ENCODE measurements at regions not wholly inside any gene's neighbourhood (a gene's known extent, or its start where the extent isn't known, plus 50 kb on each side); places are given as distances from the start of the nearest gene placed in this dataset.

DNA sequence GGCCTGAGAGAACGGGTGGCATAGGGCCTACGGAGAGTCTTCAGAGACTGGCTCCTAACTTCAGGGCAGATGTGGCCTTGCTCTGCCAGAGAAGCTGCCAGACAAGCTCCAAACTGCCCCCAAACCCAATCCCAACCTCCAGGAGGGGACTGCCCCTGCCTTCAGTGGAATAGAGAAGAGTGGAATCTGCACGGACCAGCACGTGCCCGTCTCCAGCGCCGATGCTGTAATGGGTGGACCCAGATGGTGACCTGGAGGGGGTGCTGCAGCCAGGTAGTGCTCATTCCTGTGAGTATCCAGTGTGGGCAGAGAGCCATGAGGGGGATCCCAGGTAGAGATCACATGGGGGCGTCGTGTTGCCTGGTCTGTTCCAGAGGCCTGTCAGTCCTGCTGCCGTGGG is 73.2 kb upstream of the NKX1-1 start:
- no peak for DNase-seq (ENCODE audit: low read depth in 1 of 2, low spot score in 1 of 2)

DNA sequence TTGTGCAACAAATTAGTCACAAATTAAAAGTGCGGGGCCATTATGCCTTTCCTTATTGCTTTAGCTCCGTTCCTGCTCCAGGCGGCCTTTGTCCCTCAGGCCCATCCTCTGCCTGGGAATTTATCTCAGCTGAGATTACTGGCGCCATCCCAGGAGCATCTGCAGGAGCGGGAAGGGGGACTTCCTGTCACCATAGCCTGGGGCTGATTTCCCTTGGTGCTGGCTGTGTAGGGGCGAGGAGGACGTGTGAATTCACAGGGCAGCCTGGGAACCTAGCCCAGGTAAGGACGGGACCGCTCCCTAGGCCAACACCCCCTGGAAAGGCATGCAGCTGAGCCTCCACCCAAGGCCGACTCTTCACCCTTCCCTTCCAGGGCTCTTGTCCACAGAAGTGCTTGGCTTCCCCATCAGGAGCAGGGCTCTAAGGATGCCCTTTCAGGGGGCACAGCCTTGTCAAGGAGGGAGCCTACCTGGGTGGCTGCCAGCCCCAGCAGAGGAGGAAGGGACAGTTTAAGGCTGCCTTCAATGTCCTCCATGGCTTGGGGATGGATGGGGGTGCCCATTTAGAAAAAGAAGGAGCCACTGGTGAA is 72.6 kb upstream of the NKX1-1 start:
- DNase-seq (ENCODE audit: low read depth in 1 of 2, low spot score in 1 of 2): no peak

DNA sequence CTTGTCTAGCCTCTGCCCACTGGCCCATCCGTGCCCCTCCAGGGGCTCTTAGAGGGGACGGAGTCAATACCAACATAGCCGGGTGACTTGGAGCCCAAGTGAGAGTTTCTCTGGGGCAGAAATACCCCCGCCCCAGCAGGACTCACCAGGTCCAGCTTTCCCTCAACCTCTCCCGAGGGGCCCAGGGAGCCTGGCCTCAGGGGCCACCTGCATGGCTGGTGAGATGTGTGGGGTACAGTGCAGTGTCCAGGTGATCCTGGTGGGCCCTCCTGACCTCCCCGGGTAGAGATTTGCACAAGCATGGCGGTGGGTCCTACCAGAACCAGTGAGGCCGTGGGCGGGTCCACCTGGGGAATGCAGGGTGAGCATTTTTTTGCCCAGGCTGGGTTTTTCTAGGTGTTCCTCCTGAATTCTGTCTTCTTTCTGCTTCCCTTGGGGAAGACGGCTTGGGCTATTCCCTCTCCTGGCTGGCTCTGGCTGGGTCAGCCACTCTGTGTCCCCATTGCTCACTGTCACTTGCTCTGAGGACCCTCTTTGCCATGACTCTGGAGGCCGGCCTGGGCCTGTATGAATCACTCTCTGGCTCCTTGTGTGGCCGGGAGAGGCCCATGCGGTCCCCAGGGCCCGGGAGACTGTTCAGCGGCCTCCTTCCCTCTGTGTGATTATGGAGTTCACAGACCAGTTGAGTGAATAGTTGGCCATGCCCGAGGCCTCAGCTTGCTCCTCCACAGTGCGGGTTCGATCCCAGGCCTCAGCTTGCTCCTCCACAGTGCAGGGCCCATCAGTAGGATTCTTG is 71.0 kb upstream of the NKX1-1 start:
- DNase-seq (ENCODE audit: low read depth in 1 of 2, low spot score in 1 of 2): no peak

DNA sequence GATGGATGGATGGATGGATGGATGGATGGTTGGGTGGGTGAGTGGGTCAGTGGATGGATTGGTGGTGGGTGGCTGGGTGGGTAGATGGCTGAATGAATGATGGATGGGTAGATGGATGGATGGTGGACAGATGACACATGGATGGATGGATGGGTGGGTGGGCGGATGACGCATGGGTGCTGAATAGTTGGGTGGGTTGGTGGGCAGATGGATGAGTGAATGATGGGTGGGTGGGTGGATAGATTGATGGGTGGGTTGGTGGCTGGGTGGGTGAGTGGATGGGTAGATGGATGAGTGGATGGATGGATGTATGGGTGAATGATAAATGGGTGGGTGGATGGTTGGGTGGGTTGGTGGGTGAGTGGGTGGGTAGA is 69.9 kb upstream of the NKX1-1 start:
- no peak for DNase-seq (ENCODE audit: low read depth in 1 of 2, low spot score in 1 of 2)

DNA sequence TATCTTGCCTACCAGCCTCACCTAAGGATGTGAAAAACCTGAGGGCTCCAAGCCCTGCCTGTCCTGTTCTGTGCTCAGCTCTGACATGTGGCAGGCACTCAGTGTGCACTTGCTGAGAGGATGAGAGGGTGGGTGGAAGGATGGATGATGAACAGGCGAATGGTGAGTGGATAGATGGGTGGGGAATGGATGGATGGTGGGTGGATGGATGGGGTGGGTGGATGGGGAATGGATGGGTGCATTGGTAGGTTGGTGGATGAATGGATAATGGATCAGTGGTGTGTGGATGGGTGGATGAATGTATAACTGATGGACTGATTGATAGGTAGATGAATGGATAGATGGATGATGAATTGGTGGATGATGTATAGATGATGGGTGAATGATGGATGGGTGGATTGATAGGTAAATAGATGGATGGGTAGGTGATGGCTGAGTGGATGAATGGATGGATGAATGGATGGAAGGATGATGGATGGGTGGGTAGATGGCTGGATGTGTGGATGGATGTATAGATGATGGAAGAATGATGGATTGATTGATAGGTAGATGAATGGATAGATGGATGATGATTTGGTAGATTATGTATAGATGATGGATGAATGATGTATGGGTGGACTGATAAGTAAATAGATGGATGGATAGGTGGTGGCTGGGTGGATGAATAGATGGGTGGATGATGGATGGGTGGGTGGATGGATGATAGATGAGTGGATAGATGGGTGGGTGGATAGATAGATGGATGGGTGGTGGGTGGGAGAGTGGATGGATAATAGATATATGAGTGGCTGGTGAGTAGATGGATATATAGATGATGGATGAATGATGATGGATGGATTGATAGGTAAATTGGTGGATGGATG is 69.3 kb upstream of the NKX1-1 start:
- DNase-seq (ENCODE audit: low read depth in 1 of 2, low spot score in 1 of 2): no peak

DNA sequence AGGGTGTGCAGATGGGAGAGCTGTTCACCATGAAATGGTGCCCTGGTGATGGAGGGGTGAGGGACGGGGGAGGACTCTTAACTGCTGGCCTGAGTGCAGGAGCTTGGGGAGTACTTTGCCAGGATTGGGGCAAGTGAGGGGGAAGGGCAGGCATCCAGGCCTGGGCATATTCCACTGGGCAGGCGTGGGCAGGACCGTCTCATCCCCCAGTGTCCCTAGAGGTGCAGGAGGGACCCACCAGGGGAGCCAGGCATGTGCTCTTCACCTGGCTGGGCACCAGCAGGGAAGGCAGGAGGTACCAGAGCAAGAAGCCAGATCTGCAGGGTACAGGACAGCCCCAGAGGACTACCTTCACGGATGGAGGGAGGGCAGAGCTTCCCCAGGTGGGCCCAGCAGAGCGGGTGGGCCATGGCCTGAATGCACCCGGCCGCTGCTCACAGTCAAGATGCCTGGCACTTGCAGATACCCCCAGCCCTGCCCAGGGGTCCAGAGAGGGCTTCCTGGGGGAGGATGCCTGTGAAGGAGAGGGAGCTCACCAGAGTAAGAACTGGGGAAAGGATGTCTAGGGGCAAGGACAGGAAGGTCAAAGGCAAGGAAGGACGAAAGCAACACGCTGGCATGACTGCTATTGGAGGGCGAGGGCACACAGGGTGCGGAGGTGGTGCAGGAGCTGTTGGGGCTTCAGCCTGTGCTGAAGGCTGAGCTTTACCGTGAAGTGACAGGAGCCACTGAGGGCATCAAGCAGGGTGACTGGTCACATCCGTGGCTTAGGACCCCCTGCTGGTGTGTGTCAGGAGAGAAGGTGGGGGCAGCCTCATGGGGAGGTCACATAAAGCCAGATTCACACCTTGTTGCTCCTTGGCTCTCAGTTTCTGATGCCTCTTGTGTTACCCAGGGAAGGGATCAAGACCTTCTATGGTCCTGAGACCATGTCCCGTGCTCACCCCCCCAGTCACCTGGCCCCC is 68.2 kb upstream of the NKX1-1 start:
- DNase-seq (ENCODE audit: low read depth in 1 of 2, low spot score in 1 of 2): no peak

DNA sequence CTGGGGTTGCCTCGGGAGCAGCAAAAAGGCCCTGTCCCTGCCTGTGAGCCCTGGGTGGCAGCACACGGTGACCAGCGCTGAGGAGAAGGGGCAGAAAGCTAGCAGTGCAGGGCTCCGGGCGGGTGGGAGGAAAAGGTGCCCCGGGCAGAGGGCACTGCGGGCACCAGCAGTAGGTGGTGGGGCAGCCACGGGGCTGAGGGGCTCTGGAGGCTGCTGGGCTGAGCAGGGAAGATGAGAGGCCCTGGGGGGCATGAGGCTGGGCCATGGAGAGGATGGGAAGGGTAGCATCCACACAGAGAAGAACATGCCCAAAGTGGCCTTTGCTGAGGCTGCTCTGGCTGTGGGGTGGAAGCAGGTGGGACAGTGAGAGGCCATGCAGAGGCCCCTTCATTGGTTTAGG is 67.5 kb upstream of the NKX1-1 start:
- DNase-seq (ENCODE audit: low read depth in 1 of 2, low spot score in 1 of 2): no peak

DNA sequence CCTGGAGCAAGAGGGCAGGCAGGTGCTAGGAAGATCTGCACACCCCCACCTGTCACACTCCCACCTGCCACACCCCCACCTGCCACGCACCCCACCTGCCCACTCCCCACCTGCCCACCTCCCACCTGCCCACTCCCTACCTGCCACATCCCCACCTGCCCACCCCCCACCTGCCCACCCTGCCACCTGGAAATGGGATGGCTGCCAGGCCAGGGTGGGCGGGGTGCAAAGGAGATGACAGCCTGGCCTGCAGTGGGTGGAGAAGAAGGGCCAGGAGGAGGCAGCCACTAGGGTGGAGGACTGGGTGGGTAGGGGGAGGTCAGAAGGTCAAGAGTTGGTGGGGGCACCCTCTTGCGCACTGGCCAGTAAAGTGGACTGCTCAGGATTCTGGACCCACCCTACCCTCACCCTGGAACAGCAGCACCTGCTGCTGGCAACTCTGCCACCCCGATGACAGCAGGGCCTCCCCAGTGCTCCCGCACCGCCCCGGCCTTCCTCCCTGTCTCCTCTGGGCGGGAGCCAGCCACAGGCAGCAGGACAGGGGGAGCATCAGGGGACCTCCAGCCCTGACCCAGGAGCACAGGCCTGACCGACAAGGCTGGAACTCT is 66.8 kb upstream of the NKX1-1 start:
- no peak for DNase-seq (ENCODE audit: low read depth in 1 of 2, low spot score in 1 of 2)

DNA sequence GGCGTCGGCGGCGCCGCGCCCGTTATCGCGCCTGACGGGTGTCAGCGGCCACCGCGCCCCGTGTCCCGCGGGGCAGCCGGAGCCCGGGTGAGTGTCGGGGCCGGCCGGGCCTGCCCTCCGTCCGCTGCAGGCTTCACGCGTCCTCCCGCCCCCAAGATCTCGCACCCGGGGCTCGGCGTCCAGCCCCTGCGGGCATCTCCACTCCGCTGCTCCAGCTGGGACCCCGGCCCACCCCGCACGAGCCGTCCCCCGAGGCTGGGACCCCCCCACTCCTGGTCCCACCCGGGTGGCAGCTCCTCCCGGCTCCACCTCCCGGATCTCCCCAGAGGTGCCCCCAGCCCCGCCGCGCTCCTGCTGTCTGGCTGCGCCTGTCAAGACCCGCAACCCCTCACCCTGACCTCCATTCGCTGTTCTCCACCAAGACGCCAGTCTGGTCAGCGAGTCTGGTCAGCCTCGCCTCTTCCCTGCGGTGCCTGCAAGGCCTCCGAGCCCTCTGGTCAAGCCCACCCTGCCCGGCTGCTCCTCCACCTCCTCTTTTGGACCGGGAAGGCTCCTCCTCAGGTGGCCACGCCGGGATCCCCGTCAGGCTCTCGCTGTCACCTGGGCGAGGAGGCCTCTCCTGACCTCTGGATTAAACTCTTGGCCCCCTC is 66.0 kb upstream of the NKX1-1 start:
- DNase-seq (ENCODE audit: low read depth in 1 of 2, low spot score in 1 of 2): no peak

DNA sequence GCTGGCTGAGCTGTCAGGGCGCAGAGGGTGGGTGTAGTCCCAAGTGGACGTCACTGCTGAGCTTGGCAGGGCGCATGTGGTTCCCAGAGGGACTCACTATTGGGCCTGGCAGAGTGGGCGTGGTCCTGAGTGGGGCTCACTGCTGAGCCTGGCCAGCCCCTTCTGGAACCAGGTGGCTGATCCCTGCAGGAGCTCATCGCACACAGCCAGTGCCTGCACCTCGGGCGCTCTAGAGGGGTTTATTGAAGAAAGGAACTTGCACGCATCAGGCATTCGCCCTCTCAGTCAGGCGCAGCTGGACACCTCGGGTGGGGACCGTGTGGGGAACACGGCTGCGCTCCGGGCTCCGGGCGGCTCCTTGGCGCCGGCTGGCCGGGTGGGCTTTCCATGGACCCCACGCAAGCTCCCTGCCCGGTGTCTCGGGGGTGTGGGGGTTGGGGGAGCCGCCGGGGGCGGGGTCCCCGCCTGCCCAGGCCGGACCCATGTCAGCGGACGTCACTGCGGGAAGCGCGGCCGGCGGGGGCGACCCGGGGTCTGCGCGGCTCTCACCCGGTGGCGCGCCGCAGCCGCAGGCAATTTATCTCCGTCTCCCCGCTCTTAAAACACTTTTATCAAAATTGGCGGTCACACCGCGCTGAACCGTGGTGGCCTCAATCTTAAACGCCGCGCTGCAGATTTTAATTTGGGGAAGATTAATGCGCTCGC is 65.4 kb upstream of the NKX1-1 start:
- no peak for DNase-seq (ENCODE audit: low read depth in 1 of 2, low spot score in 1 of 2)

DNA sequence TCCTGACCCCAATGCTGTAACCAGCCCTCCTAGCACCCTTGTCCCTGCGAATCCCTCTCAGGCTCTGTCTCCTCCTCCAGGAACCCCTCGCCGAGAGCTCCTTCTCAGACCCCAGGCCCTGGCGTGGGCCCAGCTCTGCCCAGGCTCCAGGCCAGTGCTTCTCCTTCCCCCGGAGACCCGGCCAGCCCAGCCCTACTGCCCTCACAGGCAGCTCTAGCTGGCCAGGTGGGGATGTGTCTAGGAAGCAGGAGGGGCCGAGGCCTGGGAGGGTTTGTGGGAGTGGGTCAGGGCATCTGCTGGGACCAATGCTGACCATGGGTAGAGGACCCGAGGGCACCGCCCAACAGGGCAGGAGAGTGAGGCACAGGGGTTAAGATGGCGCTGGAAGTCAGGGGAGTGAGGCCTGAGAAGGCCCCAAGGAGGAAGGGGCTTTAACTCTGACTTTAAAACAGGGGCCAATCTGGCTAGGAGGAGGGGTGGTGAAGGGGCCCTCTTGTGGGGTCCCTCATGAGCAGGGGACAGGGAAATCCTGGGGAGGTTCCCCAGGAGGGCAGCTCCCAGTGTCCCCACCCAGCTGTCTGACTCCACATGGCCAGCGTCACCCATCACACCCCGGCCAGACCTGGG is 64.7 kb upstream of the NKX1-1 start:
- no peak for DNase-seq (ENCODE audit: low read depth in 1 of 2, low spot score in 1 of 2)

DNA sequence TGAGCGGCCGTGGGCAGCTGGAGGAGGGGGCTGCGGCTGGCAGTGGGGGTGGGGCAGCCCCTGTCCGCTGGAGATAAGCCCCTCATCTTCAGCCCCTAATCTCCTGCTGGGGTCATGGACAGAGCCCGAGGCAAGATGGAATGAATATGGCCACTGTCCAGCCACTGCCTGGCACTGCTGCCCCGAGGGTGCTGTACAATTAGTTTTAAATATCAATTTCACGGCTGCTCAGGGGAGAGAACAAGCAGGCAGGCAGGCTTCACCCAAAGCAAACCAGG is 64.1 kb upstream of the NKX1-1 start:
- no peak for DNase-seq (ENCODE audit: low read depth in 1 of 2, low spot score in 1 of 2)

DNA sequence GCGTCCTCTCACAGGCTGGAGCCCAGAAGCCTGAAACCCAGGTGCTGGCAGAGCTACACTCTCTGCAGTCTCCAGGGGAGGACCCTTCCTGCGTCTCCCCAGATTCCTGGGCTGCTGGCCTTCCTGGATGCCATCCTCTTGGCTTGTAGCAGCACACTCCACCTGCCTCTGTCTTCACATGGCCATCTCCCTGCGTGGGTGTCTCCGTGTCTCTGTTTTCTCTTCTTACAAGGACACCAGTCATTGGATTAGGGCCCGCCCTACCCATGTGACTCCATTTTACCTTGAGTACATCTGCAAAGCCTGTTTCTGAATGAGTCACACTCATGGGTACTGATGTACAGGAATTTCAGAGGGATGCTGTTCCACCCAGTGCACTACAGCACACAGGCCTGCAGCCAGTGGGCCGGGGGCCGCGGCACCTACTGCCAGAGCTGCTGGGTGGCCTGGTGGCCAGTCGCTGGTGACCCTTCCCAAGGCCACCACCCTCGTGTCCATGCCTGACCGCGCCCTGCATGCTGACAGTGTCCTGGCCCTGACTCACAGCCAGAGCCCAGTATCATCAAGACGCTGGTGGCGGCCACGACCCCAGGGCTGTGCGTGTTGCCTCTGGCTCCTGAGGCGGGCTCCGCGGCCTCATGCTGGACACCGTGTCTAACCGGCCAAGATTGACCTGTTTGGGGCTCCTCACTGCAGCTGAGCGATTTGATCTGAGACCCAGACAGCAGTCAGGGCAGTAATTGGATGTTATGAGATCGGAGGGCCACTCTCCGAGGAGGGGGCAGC is 63.6 kb upstream of the NKX1-1 start:
- DNase-seq (ENCODE audit: low read depth in 1 of 2, low spot score in 1 of 2): no peak

DNA sequence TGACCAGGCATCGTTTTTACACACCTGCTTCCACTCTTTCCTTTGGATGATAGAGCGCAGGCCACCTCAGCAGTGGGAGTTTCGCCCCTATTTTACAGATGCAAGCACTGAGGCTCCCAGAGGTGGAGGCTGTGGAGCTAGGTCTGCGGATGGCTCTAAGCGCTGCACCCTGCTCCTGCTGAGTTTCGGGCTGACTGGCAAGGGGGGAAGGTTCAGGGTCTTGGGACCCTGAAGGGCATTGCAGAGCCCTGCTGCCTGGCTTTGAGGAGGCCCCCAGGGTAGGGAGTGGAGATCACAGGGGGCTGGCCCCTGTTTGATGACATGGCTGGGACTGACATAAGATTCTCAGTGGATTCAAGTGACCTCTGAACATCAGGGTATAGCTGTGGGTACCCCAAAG is 62.8 kb upstream of the NKX1-1 start:
- DNase-seq (ENCODE audit: low read depth in 1 of 2, low spot score in 1 of 2): no peak

DNA sequence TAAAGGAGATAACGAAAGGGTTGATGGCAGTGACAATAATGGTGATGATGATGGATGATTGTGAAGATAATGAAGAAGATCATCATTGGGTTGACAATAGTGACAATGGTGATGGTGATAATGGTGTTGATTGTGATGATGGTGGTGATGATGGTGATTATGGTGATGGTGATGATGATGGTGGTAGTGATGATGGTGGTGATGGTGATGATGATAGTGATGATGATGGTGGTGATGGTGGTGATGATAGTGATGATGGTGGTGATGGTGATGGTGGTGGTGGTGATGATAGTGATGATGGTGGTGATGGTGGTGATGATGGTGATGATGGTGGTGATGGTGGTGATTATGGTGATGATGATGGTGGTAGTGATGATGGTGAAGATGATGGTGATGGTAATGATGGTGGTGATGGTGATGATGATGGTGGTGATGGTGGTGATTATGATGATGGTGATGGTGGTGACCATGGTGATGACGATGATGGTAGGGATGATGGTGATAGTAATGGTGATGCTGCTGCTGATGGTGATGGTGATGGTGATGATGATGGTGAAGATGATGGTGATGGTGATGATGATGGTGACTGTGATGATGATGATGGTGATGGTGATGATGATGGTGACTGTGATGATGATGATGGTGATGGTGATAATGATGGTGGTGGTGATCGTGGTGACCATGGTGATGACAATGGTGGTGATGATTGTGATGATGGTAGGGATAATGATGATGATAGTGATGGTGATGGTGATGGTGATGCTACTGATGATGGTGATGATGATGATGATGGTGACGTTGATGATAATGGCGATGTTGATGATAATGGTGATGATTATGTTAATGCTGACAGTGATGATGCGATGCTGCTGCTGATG is 61.6 kb upstream of the NKX1-1 start:
- no peak for DNase-seq (ENCODE audit: low read depth in 1 of 2, low spot score in 1 of 2)

DNA sequence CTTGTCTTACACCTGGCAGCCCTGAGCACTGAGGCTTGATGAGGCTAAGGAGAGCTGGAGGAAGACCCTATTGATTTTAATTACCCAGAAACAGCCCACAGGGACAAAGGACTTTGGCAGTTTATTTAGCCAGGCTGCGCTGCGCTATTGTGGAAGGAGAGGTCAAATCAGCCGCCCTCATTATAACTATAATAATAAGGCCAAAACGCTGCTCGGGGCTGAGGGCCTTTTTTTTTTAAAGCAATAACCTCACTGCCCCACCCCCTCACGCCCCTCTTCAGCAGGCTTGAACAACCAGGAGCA is 60.6 kb upstream of the NKX1-1 start:
- DNase-seq (ENCODE audit: low read depth in 1 of 2, low spot score in 1 of 2): no peak

DNA sequence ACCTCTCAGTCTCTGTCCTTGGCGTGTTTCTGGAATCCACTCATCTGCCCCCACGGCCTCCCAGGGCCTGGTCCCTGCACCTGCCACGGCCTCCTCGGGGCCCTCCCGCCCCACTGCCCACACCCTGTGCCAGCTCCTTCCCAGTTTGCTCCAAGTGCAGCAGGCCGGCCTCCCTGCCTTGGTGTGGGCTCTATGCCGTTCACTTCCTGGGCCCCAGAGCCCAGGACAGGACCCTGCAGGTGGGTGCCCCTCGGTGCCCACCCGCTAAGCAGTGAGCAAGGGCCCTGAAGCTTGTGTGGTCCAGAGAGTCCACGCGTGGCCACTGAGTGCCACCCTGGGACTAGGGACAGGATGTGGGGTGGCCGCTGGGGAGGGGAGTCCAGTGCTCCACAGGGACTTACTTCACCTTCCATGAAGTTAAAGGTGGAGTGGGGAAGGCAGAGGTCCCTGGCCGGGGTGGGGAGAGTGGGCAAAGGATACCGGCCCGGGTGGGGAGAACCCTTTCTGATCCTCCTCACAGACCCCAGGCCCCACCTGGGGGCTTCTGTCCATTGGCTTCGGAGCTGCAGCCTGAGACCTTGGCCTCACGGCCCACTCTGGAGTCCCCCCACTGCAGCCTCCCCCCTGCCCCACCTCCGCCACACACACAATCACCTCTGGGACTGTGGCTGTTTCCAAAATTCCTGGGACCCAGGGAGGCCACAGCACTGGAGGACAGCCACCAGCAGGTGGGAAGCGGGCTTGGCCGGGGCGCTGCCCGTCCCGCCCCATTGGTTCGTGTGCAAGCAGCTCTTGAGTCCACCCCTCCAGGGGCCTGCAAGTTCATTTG is 60.0 kb upstream of the NKX1-1 start:
- DNase-seq (ENCODE audit: low read depth in 1 of 2, low spot score in 1 of 2): no peak
